GM18505 (cell line): ENCODE measurements at regions not wholly inside any gene's neighbourhood (a gene's known extent, or its start where the extent isn't known, plus 50 kb on each side); places are given as distances from the start of the nearest gene placed in this dataset.

ENCODE experiments used
- ATAC-seq: cut with Tn5 transposase; IDR thresholded peaks from one replicate; pipeline ENCODE4 v1.9.1; 2021; ENCODE audit not compliant: unreplicated experiment
- POLR2A ChIP-seq: IDR thresholded peaks from 4 replicates; pipeline ENCODE4 v1.6.1; 2011; ENCODE audit warnings: borderline replicate concordance; ENCODE audit not compliant: insufficient read depth, insufficient read length; ENCODE audit errors: extremely low read depth

- TF ChIP-seq POLR2A: no peak
- no peak for ATAC-seq
These were observed 367.6 kb upstream of the ERCC4 start for GRCh38 chr16:13552062-13552959.

DNA sequence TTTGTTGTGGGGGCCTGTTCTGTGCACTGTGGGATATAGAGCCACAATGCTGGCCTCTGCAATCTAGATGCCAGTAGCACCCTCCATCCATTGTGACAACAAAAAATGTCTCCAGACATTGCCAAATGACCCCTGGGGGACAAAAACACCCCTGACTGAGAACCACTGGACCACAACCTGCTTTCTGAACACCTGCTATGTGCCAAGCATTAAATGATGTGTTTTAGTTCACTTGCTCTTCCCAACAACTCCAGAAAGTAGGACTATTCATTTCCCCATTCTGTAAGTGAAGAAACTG lies 367.0 kb upstream of the ERCC4 start:
- no peak for ATAC-seq
- TF ChIP-seq POLR2A: no peak

- TF ChIP-seq POLR2A: no peak
- no peak for ATAC-seq
These were observed 366.4 kb upstream of the ERCC4 start for GRCh38 chr16:13553453-13553985.

DNA sequence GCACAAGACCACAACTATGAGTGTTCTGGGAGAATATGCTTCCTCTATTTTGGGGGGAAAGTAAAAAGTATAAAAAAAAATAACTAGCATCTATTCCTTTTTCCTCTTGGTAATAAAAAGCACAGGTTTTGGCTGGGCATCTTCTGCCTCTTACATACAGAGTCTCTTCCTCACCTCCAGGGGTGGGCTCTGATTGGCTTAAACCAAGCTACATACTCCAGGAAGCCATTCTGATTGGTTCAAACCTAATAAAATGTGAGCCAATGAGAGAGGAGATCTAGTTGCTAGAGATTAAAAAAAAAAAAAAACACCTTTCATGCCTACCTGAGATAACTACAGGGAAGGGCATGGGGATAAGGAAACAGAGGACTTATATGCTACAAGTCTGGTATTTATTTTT lies 365.9 kb upstream of the ERCC4 start:
- no peak for TF ChIP-seq POLR2A
- ATAC-seq: no peak

- TF ChIP-seq POLR2A: no peak
- no peak for ATAC-seq
These were observed 365.3 kb upstream of the ERCC4 start for GRCh38 chr16:13554643-13555042.

DNA sequence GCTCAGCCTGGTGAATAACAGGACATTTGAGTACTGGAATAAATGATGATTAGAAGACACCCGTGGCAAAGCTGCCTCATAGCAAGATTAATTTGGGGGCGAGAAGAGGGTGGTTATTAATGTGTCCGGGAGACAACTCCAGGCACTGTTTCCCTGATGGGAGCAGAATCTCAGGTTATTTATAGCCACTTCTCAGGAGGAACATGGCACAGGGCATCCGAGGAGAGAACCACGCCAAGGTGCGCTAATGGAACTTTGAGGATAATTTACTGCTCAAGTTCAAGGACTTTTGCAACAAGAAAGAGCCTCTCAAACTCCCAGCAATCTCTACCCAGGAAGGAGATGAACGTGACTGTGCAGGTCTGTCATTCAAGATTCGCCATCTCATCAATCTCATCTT lies 362.5 kb upstream of the ERCC4 start:
- ATAC-seq: no peak
- no peak for TF ChIP-seq POLR2A

- ATAC-seq: no peak
- no peak for TF ChIP-seq POLR2A
These were observed 361.2 kb upstream of the ERCC4 start for GRCh38 chr16:13558752-13559151.

DNA sequence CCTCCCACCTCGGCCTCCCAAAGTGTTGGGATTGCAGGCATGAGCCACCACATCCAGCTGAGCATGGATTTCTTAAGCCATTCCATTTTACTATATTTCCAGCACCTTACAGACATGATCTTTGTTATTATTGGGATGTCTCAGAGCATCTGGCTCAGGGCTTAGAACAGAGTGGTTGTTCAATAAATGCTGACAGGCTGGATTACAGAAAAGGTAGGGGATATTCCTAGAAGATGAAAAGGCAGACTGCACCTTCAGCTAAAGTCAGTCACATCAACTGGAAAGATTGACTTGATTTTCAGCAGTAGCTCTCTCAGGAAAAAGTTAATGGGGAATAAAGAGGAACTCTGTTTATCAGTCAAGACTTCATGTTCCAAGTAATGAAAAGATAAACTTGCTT lies 360.3 kb upstream of the ERCC4 start:
- ATAC-seq: no peak
- no peak for TF ChIP-seq POLR2A

GRCh38 chr16:13560151-13560550 lies 359.8 kb upstream of the ERCC4 start:
- TF ChIP-seq POLR2A: no peak
- no peak for ATAC-seq

- ATAC-seq: no peak
- TF ChIP-seq POLR2A: no peak
These were observed 358.5 kb upstream of the ERCC4 start for GRCh38 chr16:13561291-13562070.

DNA sequence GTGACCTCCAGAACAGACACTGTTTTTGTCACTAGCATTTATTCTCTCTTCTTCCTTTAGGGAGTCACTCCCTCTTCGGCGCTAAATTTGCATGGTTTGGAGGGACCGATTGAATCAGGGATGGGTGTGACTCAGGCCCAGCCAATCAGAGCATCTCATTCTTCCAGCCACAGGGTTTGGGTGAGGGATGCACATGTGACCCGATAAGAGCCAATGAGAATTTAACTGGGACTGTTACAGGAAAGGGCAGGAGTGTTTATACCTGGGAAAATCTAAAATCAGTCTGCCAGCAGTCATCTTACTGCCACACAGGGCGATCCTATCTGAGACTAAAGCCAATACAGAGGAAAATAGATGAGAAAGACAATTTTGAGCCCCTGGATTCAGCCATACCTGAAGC lies 351.2 kb upstream of the ERCC4 start:
- no peak for ATAC-seq
- TF ChIP-seq POLR2A: no peak

- ATAC-seq: no peak
- TF ChIP-seq POLR2A: no peak
These were observed 350.0 kb upstream of the ERCC4 start for GRCh38 chr16:13569986-13570385.

DNA sequence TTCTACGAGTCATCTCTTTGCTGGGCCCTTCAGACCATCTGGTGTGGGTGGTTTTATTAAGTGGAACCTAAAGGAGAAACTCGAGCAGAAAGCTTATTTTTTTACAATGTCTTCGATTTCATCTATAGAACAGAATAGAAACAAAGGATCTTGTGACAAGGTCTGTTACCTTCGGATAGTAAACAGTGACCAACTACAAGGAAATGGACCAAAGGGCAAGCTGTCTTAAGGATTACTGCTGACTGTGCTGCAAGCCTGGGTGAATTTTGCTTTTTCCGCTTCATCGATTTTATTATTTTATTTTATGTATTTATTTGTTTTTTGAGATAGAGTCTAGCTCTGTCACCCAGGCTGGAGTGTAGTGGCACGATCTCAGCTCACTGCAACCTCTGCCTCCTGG lies 348.9 kb upstream of the ERCC4 start:
- ATAC-seq: no peak
- TF ChIP-seq POLR2A: no peak

GRCh38 chr16:13573903-13574302 lies 346.1 kb upstream of the ERCC4 start:
- no peak for TF ChIP-seq POLR2A
- ATAC-seq: no peak
